Activated CD4-positive, alpha-beta T cell treated with anti-CD3 and anti-CD28 coated beads for 36 hours (primary cell): ENCODE measurements at regions not wholly inside any gene's neighbourhood (a gene's known extent, or its start where the extent isn't known, plus 50 kb on each side); places are given as distances from the start of the nearest gene placed in this dataset.

ENCODE experiments used
- ATAC-seq: fragments of 200-7000 bp; cut with Tn5 transposase; one replicate; pipeline ENCODE4 v1.10.0; 2021; ENCODE audit warnings: mild to moderate bottlenecking, moderate library complexity
- CTCF ChIA-PET: fragments of 350-600 bp; sonication (Branson Sonifier 250); formaldehyde crosslinking; loops from one replicate; lab custom pipeline; 2021; ENCODE audit warnings: antibody characterized with exemption; lab: Charles Lee
- POLR2A ChIA-PET: fragments of 350-600 bp; sonication (Branson Sonifier 250); formaldehyde crosslinking; loops from one replicate; lab custom pipeline; 2021; ENCODE audit warnings: antibody characterized with exemption, inconsistent platforms; lab: Charles Lee
- DNase-seq: peaks from one replicate; pipeline ENCODE4 v3.0.0-alpha.2; 2020
- H3K27ac Mint-ChIP-seq: one replicate; pipeline ENCODE4 v1.8.0; 2021; ENCODE audit warnings: mixed read lengths
- H3K27me3 Mint-ChIP-seq: one replicate; pipeline ENCODE4 v1.8.0; 2021; ENCODE audit warnings: mixed read lengths
- H3K36me3 Mint-ChIP-seq: one replicate; pipeline ENCODE4 v1.8.0; 2021; ENCODE audit warnings: low read depth, mixed read lengths
- H3K4me1 Mint-ChIP-seq: one replicate; pipeline ENCODE4 v1.8.0; 2021; ENCODE audit warnings: mixed read lengths
- H3K4me3 Mint-ChIP-seq: one replicate; pipeline ENCODE4 v1.8.0; 2021; ENCODE audit warnings: mild to moderate bottlenecking, moderate library complexity, mixed read lengths
- H3K9me3 Mint-ChIP-seq: one replicate; pipeline ENCODE4 v1.8.0; 2021; ENCODE audit warnings: low read depth, mixed read lengths
- intact Hi-C, 2 experiments: fragments of 100-400 bp; cut with DNase I in 1 of 2; cut with micrococcal nuclease in 1 of 2; formaldehyde crosslinking; loops; one replicate each; pipeline versions ENCODE4 v1.14.2 to v1.15.1; 2022 to 2024; cut with DNase I, micrococcal nuclease

DNA sequence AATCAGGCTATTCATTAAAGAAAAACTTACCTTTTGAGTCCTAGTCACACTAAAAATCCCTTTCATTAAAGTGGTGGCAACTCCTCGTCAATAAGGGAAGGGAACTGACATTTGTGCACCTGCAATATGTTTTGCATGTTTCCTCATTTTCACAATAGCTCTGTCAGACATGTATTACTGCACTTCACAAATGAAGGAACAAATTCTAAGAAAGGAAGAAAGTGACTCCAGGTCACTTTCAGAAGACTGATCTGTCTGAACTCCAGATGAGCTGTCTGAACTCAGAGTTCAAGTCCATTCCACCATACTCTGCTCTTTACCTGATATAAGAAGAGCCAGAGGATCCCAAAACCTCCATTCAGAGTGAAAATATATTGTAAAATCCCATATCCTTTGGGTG lies 50.3 kb upstream of the GSAP start:
- no peaks in the 10 kb centered on the region for H3K36me3 Mint-ChIP-seq
- no peak overlapping the region for H3K4me3 Mint-ChIP-seq
- ATAC-seq = no peak
- no peak overlapping the region for H3K27ac Mint-ChIP-seq
- peaks cover 2% of the 10 kb centered on the region for H3K9me3 Mint-ChIP-seq
- peaks cover 14% of the 10 kb centered on the region for H3K4me1 Mint-ChIP-seq
- DNase-seq = no peak
- H3K27me3 Mint-ChIP-seq = no peaks in the 10 kb centered on the region
- POLR2A ChIA-PET = interaction anchor here (0.7 kb wide), 1 partner anchor 211 kb away, joined by 3 read pairs; no protein-coding TSS in a partner anchor
- CTCF ChIA-PET = interaction anchor here (0.6 to 1.8 kb wide), 2 partner anchors 62 to 185 kb away, joined by 5 read pairs; no protein-coding TSS in a partner anchor
- intact Hi-C loops = no loop called here
